Adrenal gland (tissue), 5 donors: ENCODE measurements at regions not wholly inside any gene's neighbourhood (a gene's known extent, or its start where the extent isn't known, plus 50 kb on each side); places are given as distances from the start of the nearest gene placed in this dataset.

Experiments used
- POLR2A ChIP-seq, 2 donors: fragments of 450-650 bp; IDR thresholded peaks; one replicate each; pipeline ENCODE4 v1.6.1; 2017; ENCODE audit warnings: antibody characterized with exemption in 2 of 2, mild to moderate bottlenecking in 2 of 2, moderate library complexity in 1 of 2
- TF ChIP-seq, protein P1 (sequence below), 6 experiments: fragments of 450-650 bp in 4 of 6; fragments of 200-600 bp in 2 of 6; sonication (generic) in 1 of 6; IDR thresholded peaks; 1 replicate in 5 of 6; 2 replicates in 1 of 6; pipeline versions ENCODE4 v1.5.1 to v1.8.0; 2016 to 2021; ENCODE audit warnings: antibody characterized with exemption in 6 of 6, mild to moderate bottlenecking in 2 of 6, moderate library complexity in 1 of 6
- donor health status: DM: no; HTN: no; CAD: no.

DNA sequence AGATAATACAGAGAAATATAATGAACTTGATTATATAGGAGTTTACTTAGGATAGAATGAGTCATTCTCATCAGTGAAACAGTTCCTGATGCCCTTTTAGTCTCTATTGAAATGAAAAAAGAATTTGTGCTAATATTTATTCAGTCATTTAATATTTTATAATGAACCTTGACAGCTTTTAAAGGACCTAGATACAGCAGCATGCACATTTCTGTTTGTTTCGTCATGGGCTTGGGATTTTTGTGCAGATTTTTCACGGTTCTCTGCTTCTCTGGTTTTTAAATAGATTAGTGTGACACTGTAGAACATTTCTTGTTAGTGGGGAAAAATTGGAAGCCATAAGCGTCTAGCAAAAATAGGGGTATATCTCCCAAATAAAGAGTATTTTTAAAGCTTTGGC, 60.7 kb downstream of the NABP1 start:
- TF ChIP-seq, protein P1, sequence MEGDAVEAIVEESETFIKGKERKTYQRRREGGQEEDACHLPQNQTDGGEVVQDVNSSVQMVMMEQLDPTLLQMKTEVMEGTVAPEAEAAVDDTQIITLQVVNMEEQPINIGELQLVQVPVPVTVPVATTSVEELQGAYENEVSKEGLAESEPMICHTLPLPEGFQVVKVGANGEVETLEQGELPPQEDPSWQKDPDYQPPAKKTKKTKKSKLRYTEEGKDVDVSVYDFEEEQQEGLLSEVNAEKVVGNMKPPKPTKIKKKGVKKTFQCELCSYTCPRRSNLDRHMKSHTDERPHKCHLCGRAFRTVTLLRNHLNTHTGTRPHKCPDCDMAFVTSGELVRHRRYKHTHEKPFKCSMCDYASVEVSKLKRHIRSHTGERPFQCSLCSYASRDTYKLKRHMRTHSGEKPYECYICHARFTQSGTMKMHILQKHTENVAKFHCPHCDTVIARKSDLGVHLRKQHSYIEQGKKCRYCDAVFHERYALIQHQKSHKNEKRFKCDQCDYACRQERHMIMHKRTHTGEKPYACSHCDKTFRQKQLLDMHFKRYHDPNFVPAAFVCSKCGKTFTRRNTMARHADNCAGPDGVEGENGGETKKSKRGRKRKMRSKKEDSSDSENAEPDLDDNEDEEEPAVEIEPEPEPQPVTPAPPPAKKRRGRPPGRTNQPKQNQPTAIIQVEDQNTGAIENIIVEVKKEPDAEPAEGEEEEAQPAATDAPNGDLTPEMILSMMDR (IDR thresholded peaks at IDR 0.05), result no peak
- no peak for TF ChIP-seq POLR2A (IDR thresholded peaks at IDR 0.05)
